Fibroblast of the conjunctiva (primary cell): ENCODE measurements at regions not wholly inside any gene's neighbourhood (a gene's known extent, or its start where the extent isn't known, plus 50 kb on each side); places are given as distances from the start of the nearest gene placed in this dataset.
"Not testable (repeated sequence)": the region's sequence is repeated elsewhere in the genome, so short reads cannot be mapped to it uniquely, and the experiment has no call there.

Experiments
- DNase-seq: peaks from one replicate; pipeline ENCODE4 v3.0.0-alpha.2; 2010; ENCODE audit warnings: low read depth

DNA sequence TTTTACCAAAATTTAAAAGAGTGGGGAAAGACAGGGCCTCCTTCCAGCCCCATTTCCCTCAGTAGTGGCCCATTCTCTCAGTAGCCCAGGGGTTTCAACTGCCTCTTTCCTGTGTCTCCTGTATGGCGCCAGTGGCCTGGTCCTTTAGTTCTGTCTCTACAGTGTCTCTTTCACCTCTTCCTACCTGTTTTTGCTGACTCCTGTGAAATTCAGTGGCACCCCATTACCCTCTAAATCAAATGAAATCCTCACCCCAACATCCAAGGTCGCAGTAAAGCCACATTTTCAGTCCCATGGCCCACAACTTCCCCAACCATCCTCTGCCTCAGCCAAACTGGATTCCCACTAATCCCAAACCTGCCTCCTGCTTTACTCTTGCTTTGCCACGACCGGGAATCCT is 200.7 kb downstream of the IPMK start:
- no peak for DNase-seq

DNA sequence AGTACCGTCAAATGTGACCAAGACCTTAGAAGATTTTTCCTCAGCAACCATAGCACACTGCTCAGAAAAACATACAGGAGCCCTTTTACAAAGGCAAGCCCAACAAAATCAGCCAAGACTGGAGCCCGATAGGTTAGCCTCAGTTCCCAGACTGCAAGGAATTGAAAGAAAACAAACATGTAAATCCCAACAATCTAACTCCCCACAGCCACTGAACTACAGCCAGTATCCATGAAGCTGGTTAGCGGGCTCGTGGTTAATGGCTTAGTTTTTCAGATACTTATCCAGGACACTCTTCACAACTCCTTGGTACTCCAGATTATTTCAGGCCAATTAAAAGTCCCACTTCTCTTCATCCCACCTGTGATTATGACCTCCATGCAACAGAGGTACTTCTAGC is 201.6 kb downstream of the IPMK start:
- no peak for DNase-seq

DNA sequence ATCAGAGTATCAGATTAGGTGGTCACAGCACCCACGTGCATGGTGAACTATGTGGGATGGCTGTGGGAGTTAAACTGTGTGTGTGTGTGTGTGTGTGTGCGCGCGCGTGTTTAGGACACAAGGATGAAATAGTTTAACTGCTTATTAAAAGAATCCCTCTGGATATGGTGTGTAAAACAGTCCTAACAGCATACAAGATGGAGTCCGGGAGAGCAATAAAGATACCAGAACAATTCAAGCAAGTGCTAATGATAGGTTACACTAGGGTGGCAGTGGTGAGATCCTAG is 202.2 kb downstream of the IPMK start:
- DNase-seq: no peak

DNA sequence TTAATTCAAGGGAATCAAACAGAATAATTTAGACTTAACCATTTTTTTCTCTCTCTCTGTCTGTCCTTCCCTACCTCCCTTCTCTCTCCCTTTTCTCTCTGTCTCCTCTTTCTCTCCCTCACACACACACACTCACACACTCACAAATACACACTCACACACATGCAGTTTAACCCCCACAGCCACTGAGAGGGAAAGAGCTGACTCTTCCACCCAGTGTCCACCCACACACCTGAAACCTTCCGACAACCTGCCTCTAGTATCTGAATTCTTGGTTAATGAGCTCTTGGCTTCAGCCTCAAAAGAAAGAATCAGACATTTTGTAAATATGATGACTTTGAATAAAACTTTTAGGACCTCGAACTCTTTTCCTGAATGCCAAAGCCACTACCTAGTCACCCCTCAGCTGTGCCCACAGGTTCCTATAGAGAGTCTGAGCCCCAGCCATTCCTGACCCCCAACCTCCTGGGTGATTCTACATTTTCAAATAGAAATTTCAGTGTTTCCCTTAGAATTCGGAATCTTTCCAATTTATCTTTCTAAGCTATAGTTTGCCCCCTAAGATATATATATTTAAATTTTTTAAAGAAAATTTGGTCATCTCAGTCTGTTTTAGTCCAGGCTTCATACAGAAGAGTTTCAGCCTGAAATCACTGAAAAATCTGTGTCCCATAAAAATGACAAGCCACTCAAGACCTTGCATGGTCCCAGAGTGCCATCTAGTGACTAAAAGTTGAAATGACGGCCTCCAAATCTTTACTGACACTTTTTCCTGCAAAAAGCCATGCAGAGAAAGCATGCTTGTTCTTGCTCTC is 202.8 kb downstream of the IPMK start:
- peak; percentile 28 for DNase-seq

DNA sequence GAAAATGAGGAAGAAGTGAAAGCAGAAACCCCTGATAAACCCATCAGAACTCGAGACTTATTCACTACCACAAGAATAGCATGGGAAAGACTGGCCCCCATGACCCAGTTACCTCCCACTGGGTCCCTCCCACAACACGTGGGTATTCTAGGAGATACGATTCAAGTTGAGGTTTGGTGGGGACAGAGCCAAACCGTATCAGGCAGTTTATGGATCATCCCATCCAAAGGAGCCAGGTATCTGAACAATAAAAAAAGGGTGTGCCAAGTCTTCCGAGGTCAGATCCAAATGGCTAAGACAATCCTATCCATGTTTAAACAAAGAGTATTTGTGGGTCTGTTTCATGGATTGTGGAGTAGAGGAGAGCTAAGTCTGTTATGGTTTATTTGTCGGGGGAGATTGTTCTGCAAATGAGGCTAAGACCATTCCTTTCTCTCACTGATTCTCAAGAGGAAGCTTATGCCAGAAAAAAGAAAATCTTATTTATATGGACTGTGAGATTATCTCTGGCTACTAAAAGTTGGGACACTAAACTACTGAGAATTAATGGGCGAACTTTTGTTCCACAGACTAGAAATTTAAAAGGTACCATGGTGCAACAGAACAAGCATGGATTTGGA is 203.7 kb downstream of the IPMK start:
- DNase-seq: no peak

DNA sequence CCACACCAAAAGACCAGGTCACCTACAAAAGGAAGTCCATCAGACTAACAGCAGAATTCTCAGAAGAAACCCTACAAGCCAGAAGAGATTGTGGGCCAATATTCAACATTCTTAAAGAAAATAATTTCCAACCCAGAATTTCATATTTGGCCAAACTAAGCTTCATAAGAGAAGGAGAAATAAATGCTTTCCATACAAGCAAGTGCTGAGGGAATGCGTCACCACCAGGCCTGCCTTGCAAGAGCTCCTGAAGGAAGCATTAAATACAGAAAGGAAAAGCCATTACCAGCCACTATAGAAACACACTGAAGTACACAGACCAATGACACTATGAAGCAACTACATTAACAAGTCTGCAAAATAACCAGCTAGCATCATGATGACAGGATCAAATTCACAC is 209.0 kb downstream of the IPMK start:
- not testable (repeated sequence) for DNase-seq

DNA sequence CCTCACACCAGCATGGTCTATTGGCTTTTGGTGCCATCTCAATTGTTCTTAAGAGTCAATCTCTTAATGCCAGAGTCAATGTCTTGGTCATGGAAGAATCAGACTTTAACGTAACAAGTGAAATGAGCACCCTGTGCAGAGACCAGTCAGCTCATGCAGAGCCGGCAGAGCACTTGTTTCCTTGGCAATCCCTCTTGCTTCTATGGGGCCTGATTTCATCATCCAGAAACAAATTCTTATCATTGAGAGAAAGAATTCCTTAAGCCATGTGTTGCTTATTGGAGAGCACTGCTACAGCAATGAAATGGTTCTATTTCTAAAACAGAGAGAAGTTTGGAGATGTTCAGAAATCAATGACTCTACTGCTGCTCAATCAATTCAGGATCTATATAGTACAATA is 212.8 kb downstream of the IPMK start:
- DNase-seq: peak; percentile 5

DNA sequence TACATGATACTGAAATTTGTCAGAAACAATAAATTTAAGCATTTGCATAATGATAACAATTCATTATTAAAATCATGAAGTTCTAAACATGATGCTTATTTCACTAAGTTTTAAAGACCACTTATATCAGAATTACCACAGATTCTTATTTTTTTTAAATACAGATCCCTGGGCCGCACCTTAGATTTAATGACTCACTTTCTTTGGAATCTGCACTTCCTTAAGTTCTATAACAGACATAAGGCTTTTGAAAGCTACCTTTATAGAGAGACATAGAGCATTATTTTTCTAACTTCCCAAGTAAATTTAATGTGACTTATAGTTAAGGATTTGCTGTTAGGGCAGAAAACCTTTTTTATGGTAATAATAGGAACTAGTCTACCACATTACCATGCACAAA is 214.9 kb downstream of the IPMK start:
- DNase-seq: no peak

DNA sequence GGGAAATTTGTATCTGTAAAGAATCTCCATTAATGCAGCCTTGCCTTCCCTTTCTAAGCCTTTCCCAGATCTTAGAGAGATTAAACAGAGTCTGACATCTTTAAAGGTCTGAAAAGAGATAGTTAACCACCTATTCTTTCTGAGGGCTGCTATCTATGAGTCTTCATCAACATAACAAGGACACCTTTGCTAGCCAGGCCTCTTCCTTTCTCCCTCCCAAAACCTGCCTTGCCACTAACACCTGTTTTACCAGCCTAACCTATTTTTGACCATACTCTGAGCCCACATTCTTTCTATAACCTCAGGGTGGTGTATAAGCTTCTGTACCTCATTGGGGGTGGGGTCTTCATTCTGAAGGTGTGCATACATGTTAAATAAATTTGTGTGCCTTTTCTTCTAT is 217.1 kb downstream of the IPMK start:
- DNase-seq: no peak

DNA sequence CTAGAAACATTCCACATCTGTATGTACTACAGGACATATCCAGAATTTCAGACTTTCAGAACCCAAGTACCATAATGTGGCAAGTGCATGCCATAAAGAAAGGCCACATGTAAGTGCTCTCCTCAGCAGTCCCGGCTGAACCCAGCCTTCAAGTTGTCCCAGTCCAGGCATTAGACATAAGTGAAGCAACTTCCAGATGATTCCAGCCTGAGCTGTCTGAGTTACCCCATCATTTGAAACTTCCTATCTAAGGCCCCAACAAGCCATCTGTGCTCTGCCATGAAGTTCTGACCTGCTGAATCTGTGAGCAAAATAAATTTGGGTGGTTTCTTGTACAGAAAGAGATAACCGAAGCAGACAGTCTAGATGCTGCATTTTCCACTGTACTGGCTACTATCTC is 218.8 kb downstream of the IPMK start:
- DNase-seq: no peak

DNA sequence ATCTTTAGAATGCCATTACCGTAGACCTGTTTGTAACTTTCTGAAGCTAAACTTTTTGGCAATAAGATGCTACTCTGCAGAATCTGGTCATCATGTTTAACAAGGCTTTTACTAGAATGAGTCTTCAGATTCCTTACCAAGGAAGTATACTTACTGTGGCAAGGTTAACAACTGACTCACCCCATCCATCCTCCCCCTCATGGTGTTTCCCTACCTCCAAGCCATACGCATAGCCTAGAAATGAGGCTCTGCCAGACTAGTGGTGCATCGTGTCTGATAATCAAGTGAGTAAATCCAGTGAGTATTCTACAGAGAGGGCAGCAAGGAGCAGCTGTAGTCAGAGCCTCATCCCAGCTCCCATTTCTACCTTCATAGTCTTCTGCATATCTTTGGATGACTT is 223.6 kb downstream of the IPMK start:
- no peak for DNase-seq

DNA sequence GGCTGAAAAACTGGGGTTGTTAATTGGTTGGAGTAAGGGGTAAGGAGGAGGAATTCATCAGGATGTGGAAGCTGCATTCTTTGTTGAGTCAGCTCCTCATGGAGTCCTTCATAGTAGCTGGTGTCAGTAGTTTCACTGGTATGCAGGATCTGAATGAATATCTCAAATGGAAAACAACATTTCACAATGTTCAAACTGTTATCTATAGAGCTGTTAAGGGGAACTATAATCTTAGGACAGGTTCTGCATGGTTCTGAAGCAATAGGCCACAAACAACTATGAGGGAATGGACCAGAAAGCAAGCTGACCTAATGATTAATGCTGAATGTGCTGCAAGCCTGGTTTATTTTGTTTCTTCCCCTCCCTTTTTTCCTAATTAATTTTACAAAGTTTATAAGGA is 225.8 kb downstream of the IPMK start:
- DNase-seq: no peak

DNA sequence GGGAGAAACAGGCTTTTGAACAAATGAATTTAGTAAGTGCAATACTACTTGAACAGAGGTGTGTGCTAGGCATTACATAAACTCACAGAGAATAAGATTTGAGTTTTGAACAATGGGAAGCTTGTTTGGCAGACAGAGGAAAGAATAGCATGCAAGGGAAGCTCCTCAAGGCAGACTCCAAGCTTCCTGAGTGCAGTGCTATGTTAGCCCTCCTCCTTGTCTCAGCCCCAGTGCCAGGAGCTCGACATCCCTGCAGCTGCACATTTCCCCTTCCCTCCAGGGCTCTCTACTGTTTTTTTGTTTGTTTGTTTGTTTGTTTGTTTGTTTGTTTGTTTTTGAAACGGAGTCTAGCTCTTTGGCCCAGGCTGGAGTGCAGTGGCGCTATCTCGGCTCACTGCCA is 237.5 kb downstream of the IPMK start:
- no peak for DNase-seq

DNA sequence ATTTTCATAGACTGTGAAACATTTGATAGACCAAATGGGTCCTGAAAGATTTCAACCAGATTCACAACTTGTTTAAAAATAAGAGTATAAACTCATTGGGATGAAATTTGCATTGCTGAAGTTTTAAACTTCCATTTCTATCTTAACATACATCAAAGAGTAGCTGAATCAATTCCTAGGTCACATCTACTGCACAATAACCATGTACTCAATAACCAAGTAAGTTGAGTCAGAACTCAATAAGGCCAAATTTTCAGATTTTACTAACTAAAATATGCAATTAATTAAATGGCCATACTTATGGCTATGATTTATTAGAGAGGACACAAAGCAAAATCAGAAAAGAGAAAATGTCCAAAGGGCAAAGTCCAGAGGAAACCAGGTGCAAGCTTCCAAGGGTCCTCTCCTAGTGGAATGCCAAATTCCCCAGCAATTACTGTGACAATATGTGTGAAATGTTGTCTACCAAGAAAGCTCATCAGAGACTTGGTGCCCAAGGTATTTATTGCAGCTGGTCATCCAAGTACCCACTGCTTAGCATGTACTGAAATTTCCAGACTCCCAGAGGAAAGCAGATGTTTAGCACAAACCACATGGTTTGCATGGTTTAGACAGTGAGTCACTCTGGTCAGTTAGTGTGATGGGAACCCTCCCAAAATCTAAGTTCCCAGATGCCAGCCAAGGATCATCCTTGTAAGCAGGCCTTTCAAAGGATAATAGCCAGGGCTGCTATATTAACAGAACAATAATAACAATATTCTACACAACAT is 238.9 kb downstream of the IPMK start:
- DNase-seq: peak; percentile 65

DNA sequence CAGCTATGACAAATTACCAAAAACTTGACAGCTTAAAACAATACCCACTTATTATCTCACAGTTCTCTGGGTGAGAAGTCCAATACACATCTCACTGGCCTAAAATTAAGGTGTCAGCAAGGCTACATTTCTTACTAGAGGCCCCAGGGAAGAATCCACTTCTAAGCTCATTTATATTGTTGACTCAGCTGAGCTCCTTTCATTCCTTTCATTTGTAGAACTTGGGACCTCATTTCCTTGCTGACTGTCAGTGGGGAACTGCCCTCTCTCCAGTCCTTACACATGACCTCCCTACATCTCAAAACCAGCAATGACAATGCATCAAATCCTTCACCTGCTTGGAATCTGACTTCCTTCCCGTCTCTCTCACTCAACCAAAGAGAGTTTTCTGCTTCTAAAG is 240.3 kb downstream of the IPMK start:
- no peak for DNase-seq

DNA sequence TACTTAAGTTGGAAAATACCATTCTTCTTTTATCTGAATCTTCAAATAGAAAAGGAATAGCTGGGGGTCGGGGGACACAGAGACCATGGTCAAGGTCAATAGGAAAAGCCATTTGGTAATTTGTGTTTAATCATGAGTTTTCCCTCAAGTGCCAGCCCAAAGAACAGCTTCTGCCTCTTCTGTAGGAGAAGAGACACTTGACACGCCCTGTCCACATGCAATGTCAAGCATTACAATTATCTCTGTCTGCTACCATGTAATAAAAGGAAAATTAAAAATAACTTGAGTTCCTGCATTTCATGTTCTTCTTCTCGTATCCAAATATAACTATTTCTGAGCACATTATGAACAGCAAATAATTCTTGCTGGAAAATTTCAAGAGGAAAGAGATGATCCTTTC is 241.7 kb downstream of the IPMK start:
- no peak for DNase-seq

DNA sequence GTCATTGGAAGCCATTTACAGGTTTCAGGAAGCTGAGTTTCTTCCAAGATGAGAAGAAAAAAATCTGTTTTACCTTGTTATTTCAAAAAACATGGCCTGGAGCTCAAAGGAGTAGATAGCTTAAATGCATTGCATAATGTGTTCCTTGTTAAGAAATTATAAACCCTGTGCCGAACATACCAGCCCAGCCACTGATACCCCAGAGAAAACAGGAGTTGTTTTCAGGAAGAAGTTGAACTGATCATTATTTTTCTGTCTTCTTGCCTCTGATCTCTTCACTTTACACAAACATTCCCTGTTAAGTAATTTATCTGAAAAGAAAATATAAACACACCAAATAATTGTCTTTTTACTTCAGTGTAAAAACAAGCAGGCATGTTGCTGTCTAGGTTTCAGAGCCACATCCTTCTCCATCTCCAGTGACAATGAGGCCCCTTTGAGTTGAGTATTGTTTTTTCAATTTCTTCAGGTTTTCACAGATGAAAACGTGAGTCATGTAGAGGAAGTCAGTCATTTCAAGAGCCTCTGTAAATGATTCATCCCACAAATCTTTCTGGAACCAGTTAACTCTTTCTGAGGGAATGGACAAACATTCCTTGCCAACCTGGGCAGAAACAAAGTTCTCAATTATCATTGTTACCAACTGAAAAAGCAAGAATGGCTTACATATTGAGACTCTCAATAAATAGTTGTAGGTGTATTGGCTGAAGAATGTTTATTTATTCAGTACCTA is 244.2 kb downstream of the IPMK start:
- DNase-seq: peak; percentile 27

DNA sequence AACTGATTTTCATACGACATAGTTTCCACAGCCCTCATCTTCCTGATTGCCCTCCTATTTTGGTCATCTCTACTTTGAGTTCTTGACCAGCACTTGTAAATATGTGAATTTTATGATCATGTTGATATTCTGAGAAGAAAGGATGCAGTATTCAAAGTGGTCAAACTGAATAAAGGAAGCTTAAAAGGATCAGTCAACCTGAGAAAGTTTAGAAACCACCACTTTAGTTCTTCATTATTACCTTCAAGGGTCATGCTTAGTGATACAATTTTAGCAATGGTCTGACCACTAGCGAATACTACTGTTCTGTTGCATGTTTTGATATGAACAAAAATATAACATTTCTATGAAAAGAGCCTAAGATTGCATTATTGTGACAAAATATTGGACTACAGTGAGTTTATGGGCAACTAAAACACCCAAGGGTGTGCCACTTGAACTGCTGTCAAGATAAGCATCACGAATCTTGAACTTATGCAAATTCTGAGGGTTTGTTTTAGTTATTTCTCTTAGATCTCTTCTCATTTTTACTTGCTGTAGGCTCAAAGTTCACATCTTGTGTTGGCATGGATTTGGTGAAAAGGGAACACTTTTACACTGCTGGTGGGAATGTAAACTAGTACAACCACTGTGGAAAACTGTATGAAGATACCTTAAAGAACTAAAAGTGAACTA is 247.7 kb downstream of the IPMK start:
- DNase-seq: no peak

DNA sequence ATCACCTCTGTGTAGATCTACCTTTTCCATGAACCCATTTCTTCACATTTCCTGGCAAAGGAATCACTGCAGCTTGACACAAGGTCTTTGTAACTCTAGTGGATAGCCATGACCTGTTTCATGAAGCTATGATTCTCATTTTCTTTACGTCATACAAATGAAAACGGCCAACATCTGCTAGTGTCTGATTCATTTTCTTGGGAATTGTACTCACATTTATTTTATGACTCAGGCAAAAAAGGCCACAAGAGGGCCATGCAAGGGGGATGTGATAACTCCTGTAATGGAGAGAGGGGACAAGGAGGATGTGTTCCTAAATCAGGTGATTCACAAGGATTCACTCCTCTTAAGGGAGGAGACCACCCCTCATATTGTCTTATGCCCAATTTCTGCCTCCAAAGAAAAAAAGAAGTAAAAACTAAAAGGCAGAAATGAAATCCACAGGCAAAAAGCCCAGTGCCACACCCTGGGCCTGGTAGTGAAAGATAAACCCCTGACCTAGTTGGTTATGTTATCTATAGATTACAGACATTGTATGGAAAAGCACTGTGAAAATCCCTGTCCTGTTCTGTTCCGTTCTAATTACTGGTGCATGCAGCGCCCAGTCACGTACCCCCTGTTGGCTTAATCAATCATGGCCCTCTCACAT is 249.9 kb downstream of the IPMK start:
- DNase-seq: peak; percentile 18

DNA sequence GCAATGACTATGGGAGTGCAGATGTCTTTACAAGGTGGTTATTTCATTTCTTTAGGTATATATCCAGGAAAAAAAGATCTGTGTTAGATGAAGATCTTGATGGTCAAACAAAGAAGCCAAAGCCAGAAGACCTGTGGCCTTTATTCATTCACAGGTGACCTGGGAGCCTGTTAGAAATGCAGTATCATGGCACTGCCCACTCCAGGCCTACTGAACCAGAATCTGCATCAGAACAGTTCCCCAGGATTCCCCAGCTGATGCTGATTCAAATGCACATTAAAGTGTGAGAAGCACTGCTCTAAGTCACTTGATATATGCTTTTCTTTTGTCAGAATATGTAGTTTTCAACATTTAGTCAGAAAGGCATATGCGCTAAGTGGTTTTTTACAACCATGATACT is 251.1 kb downstream of the IPMK start:
- no peak for DNase-seq

DNA sequence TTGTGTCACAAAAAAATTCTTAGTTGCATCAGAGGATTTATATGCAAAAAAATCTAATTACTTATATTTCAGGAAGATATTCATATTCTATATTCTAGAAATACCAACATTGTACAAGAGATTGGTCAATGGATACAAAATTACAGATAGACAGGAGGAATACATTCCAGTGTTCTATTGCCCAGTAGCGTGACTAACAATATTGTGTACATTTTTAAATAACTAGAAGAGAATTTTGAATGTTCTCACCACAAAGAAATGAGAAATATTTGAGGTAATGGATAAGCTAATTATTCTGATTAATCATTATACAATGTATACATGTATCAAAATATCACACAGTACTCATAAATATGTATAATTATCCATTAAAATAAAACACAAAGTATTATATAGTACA is 253.3 kb downstream of the IPMK start:
- no peak for DNase-seq

DNA sequence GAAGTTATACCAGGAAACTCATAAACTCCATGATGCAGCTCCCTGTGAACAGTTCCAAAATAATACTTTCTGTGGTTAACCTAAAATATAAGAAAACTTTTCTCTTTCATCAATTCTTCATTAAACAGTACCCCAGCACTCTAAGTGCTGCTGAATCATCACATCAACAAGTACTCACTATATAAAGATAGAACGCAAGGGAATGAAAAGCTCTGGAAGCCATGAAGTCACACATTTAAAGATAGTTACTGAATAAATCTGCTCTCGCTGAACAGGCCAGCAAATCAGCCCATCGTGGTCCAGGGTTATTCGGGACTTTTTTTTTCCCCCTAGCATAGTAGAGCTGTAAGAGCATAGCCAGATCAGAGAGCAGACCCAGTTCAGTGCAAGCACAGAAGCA is 254.3 kb downstream of the IPMK start:
- DNase-seq: no peak
